Stimulated activated CD4-positive, alpha-beta T cell treated with anti-CD3 and anti-CD28 coated beads, Interleukin-4, amount 100 ng/mL, for 4 hours (primary cell): ENCODE measurements at regions not wholly inside any gene's neighbourhood (a gene's known extent, or its start where the extent isn't known, plus 50 kb on each side); places are given as distances from the start of the nearest gene placed in this dataset.
"Not testable (repeated sequence)": the region's sequence is repeated elsewhere in the genome, so short reads cannot be mapped to it uniquely, and the experiment has no call there.

Experiments used
- DNase-seq, 2 experiments: peaks; one replicate each; pipeline ENCODE4 v3.0.0-alpha.2; 2020

- no peak for DNase-seq
Observed at GRCh38 chr5:6321078-6321477, 57.3 kb downstream of the MED10 start.

- no peak for DNase-seq
Observed at GRCh38 chr5:6319116-6319515, 59.2 kb downstream of the MED10 start.

GRCh38 chr5:6317116-6317798, 61.1 kb downstream of the MED10 start:
- no peak for DNase-seq

- DNase-seq: no peak
Observed at GRCh38 chr5:6315580-6315979, 62.8 kb downstream of the MED10 start.

- DNase-seq: no peak
Observed at GRCh38 chr5:6311568-6312501, 66.5 kb downstream of the MED10 start.

GRCh38 chr5:6309949-6310348, 68.4 kb downstream of the MED10 start:
- DNase-seq: no peak

GRCh38 chr5:6308683-6309082, 69.7 kb downstream of the MED10 start:
- DNase-seq: no peak

GRCh38 chr5:6307304-6307703, 71.0 kb downstream of the MED10 start:
- DNase-seq: no peak

- no peak for DNase-seq
Observed at GRCh38 chr5:6305853-6306252, 72.5 kb downstream of the MED10 start.

GRCh38 chr5:6302684-6303083, 75.7 kb downstream of the MED10 start:
- DNase-seq: no peak

GRCh38 chr5:6302075-6302474, 76.3 kb downstream of the MED10 start:
- no peak for DNase-seq

- DNase-seq: no peak
Observed at GRCh38 chr5:6296524-6296923, 81.8 kb downstream of the MED10 start.

- no peak for DNase-seq
Observed at GRCh38 chr5:6291961-6292360, 86.4 kb downstream of the MED10 start.

GRCh38 chr5:6289239-6289638, 89.1 kb downstream of the MED10 start:
- no peak for DNase-seq

- no peak for DNase-seq
Observed at GRCh38 chr5:6287176-6287575, 91.2 kb downstream of the MED10 start.

- DNase-seq: no peak
Observed at GRCh38 chr5:6286404-6286803, 91.9 kb downstream of the MED10 start.

GRCh38 chr5:6284491-6284890, 93.9 kb downstream of the MED10 start:
- not testable (repeated sequence) for DNase-seq

- DNase-seq: no peak
Observed at GRCh38 chr5:6282352-6282751, 96.0 kb downstream of the MED10 start.

- no peak for DNase-seq
Observed at GRCh38 chr5:6281818-6282217, 96.5 kb downstream of the MED10 start.

GRCh38 chr5:6280425-6281100, 97.8 kb downstream of the MED10 start:
- no peak for DNase-seq

- no peak for DNase-seq
Observed at GRCh38 chr5:6279607-6280006, 98.7 kb downstream of the MED10 start.

- DNase-seq: no peak
Observed at GRCh38 chr5:6274846-6275543, 103.4 kb downstream of the MED10 start.

- DNase-seq: no peak
Observed at GRCh38 chr5:6273749-6274148, 104.6 kb downstream of the MED10 start.
